Inflammatory macrophage treated with lipopolysaccharide for 4 hours (primary cell): ENCODE measurements at regions not wholly inside any gene's neighbourhood (a gene's known extent, or its start where the extent isn't known, plus 50 kb on each side); places are given as distances from the start of the nearest gene placed in this dataset.
"Not testable (repeated sequence)": the region's sequence is repeated elsewhere in the genome, so short reads cannot be mapped to it uniquely, and the experiment has no call there.

Source experiments
- DNase-seq: peaks from one replicate; pipeline ENCODE4 v3.0.0-alpha.2; 2020

DNA sequence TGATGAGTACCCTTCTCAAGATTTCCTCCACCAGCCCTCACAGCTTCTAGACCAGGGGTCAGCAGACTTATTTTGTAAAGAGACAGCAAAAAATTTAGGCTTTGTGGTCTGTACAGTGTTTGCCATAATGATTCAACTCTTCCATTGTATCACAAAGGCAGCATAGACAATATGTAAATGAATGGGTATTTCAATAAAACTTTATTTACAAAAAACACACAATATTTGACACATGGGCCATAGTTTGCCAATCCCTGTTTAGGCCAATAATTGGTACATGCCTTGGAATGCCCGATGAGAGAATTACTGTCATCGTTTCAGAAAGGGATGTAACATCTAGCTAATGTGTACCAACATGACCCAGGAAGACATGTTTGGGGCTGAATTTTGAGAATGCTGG, 178.9 kb upstream of the GALNT2 start:
- DNase-seq = no peak

DNA sequence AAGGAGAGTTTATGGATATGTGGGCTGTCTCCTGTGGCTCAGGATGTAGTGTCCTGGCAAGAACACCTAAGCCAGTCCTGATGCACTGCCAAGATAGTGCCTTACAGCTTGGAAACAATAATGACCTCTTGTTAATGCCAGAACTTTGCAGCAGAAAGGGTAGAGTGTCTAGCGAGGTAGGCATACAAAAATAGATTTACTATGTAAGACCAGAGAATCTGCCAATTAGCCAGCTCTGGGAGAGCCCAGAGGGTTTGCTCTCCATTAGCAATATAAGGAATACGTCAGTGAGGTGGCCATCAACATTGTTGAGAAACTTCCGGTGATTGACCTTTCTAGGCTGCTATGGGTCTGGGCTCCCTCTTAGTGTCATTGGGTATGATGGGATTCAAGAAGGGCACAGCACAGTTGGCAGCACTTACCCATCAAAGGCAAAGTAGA, 178.5 kb upstream of the GALNT2 start:
- DNase-seq = no peak

GRCh38 chr1:229889031-229889517, 178.0 kb upstream of the GALNT2 start:
- DNase-seq = no peak

- no peak for DNase-seq
Measured at GRCh38 chr1:229891227-229891626, 175.8 kb upstream of the GALNT2 start.

GRCh38 chr1:229892515-229893117, 174.4 kb upstream of the GALNT2 start:
- no peak for DNase-seq

DNA sequence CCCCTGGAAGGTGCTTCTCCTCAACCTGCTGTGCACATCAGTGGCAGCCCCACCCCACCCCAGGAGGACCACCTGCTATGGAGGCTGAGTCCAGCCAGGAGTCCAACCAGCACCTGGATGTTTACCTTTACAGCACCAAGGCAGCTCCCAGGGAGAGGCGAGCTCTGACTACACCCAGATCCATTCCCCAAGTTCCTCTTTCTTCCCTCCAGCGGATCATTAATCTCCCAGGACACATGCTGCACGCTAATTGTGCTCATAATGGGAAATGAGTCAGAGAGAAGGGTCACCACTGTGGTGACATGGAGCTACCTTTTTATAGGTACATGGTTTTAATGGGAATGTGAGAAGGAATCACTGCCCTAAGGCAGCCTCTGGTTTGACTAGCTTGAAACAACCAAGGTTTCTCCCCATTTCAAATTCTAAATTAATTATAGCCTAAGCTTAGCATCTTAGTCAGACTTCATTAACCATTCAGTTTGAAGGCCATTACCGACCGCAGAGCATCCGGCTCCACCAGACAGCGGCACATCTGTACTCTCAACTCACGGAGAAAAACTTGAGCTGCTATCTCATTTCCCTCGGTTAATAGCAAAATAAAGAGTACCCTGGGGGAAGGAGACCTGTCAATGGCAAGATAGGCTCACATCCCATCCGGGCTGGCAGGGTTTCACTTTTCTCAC, 173.1 kb upstream of the GALNT2 start:
- DNase-seq = no peak

GRCh38 chr1:229894532-229894931, 172.5 kb upstream of the GALNT2 start:
- DNase-seq = no peak

GRCh38 chr1:229895605-229896004, 171.4 kb upstream of the GALNT2 start:
- DNase-seq = no peak

DNA sequence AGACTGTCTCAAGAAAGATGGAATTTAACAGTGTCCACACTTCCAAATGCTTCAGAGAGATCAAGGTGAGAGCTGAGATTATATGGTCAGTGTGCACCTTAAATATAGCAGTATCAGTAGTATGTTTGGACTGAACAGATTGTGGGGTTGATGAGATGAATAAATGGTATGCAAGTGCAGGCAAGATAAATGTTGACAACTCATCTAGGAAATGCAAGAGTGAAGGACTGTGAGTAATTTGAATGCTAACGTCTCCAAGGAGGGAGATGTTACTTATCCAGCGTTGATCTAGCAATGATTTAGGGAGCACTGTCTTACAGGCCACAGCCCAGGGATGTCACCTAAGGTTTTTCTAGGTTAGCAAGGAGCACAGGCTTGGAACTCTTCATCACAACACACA, 170.7 kb upstream of the GALNT2 start:
- no peak for DNase-seq

DNA sequence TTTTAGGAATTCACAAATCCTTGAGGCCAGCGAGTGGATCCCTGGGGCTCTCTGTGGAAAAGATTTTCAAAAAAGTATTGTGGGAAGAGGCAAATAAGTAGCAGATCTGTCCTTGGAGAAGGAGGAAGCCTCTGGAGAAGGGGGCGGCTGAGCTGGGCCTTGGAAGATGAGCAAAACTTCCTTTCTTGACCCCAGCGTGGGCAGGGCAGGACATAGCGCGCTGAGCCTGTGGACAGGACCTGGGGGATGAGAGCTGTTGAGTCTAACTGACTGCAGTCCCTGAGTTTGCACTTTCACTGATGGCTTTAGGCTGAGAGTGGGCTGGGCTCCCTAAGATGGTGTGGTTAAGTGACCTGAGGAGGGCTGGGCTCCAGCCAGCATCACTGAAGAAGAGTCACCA, 170.2 kb upstream of the GALNT2 start:
- no peak for DNase-seq

- no peak for DNase-seq
Measured at GRCh38 chr1:229897501-229897900, 169.5 kb upstream of the GALNT2 start.

- no peak for DNase-seq
Measured at GRCh38 chr1:229900220-229900619, 166.8 kb upstream of the GALNT2 start.

GRCh38 chr1:229905031-229905545, 161.9 kb upstream of the GALNT2 start:
- DNase-seq = no peak

DNA sequence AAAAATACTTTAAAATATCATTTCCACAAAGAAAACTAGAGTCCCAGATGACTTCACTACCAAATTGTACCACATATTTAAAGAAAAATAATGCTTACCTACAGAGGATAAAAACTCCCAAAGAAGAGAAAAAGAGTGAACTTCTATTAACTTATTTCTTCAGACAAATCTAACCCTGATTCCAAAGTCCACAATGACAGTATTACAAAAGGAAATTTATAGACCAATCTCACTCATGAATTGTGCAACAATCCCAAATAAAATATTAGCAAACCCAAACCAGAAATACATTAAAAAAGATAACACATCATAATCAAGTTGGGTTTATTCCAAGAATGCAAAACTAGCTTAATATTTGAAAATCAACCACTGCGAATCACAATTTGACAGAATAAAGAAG, 161.4 kb upstream of the GALNT2 start:
- no peak for DNase-seq

- no peak for DNase-seq
Measured at GRCh38 chr1:229907884-229908638, 159.0 kb upstream of the GALNT2 start.

GRCh38 chr1:229908689-229909088, 158.3 kb upstream of the GALNT2 start:
- no peak for DNase-seq

GRCh38 chr1:229913489-229913888, 153.5 kb upstream of the GALNT2 start:
- DNase-seq = no peak

DNA sequence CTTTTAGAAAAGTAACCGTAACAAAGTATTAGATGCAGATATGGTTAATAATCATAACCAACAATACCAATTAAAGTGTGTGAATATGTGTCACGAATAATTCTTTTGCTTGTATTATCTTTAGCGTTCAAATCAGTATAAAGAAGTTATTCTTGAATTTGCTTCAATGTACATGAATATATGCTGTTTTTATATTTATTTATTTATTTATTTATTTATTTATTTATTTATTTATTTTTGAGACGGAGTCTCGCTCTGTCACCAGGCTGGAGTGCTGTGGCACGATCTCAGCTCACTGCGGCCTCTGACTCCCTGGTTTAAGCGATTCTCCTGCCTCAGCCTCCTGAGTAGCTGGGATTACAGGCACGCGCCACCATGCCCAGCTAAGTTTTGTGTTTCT, 147.6 kb upstream of the GALNT2 start:
- DNase-seq = not testable (repeated sequence)

- DNase-seq = no peak
Measured at GRCh38 chr1:229920683-229921082, 146.4 kb upstream of the GALNT2 start.

DNA sequence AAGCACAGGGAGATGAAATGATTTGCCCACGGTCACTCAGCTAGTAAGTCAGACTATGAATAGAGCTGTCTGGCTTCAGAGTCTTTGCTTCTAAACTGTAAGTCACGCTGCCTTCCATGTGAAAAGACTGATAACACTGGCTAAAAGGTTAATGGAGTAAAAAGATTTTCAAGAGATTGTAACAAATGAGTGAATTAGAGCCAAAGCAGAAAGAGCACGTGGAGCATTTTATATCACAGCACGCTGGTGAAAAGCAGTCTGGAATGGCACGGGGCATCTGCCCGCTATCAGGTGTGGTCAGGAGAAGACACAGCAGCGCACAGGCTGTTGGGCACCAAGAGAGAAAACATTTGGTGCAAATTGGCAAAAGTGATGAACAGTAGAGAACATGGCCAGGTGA, 144.8 kb upstream of the GALNT2 start:
- DNase-seq = no peak

DNA sequence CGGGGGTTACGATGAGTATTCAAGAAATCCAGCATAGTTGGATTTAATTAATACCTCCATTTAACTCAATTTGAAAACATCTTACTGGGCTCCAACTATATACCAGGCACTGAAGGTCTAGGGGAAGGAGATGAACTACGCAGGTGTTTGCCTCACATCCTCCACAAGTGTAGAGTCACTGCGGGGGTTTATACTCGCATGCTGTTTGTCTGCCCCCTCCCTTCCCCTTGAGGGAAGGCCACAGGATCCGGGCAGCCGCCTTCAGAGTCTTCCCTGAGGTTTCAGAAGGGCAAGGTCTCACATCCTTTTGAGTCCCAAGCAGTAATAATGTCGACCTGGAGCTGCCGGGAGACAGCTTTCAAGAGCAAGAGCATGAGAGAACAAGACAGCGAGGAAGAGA, 142.4 kb upstream of the GALNT2 start:
- no peak for DNase-seq

GRCh38 chr1:229928767-229929166, 138.3 kb upstream of the GALNT2 start:
- no peak for DNase-seq

DNA sequence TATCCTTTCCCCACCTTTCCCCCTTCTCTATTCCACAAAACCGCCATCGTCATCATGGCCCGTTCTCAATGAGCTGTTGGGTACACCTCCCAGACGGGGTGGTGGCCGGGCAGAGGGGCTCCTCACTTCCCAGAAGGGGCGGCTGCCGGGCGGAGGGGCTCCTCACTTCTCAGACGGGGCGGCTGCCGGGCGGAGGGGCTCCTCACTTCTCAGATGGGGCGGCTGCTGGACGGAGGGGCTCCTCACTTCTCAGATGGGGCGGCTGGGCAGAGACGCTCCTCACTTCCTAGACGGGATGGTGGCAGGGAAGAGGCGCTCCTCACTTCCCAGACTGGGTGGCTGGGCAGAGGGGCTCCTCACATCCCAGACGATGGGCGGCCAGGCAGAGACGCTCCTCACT, 135.3 kb upstream of the GALNT2 start:
- DNase-seq = not testable (repeated sequence)

DNA sequence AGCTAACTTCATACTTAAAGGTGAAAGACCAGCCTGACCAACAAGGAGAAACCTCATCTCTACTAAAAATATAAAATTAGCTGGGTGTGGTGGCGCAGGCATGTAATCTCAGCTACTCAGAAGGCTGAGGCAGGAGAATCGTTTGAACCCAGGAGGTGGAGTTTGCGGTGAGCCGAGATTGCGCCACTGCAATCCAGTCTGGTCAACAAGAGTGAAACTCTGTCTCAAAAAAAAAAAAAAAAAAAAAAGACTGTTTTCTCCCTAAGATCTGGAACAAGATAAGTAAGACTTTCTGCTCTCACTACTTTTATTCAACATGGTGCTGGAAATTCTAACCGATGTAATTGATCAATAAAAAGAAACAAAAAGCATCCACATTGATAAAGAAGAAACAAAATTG, 131.9 kb upstream of the GALNT2 start:
- DNase-seq = peak; percentile 5
